Activated CD8-positive, alpha-beta memory T cell treated with anti-CD3 and anti-CD28 coated beads for 4 hours (primary cell): ENCODE measurements at regions not wholly inside any gene's neighbourhood (a gene's known extent, or its start where the extent isn't known, plus 50 kb on each side); places are given as distances from the start of the nearest gene placed in this dataset.
A peak's percentile ranks its signal among the peaks of the same experiment; 100 is the strongest.
"Not testable (repeated sequence)": the region's sequence is repeated elsewhere in the genome, so short reads cannot be mapped to it uniquely, and the experiment has no call there.

Experiments used
- DNase-seq, 2 donors: peaks; one replicate each; pipeline ENCODE4 v3.0.0-alpha.2; 2020; ENCODE audit warnings: low read depth in 2 of 2

DNA sequence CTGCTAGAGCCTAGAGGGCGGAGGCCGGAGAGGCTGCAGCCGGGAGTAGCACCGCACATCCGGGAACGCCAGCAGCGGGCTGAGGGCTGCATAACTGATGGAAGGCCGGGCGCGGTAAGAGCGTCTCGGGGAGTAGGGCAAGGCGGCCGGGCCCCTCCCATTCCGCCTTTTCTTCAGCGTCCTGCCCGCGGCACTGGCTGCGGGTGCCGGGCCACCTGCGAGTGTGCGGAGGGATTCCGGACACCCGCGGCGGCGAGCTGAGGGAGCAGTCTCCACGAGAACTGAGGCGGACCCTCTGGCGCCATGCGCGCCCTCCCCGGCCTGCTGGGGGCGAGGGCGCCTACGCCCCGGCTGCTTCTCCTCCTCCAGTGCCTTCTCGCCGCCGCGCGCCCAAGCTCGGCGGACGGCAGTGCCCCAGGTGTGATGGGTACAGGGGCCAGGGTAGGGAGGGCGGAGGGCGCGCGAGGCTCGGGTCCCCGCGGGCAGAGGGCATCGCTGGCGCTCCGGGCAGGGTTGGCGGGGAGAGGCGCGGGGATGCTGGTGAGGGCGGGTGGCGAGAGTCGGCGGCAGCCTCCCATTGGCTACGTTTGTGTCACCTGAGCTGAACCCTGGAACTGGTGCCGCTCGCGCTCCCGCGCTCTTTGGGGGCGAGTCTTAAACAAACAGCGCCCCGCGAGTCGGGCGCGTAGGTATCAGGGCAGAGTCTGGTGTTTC lies 334.4 kb downstream of the SRGAP2C start:
- peak; percentile 58 to 77 for DNase-seq

- DNase-seq = not testable (repeated sequence)
Measured at GRCh38 chr1:121519756-121520286, 335.0 kb downstream of the SRGAP2C start.

GRCh38 chr1:121522061-121522759 lies 337.4 kb downstream of the SRGAP2C start:
- DNase-seq = no peak

- DNase-seq = not testable (repeated sequence)
Measured at GRCh38 chr1:121523112-121523511, 338.3 kb downstream of the SRGAP2C start.

DNA sequence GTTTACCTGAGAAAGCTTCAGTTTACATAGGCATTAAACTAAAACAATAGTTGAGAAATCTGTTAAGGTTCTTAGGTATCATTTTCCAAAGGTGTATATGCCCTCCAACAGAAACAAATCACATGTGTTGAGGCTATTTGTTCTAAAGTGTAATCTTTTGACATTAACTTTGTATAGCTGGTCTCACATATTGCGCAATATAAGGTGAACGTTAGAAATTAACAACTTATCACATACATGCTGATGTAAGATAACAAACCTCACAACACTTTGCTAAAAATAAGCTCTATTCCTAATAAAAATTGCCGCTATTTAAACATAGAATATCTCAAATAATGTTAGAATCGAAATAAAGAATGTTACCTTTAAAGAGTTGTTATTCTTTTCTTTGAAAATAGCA lies 340.6 kb downstream of the SRGAP2C start:
- DNase-seq = no peak

- not testable (repeated sequence) for DNase-seq
Measured at GRCh38 chr1:121528958-121529357, 344.2 kb downstream of the SRGAP2C start.

DNA sequence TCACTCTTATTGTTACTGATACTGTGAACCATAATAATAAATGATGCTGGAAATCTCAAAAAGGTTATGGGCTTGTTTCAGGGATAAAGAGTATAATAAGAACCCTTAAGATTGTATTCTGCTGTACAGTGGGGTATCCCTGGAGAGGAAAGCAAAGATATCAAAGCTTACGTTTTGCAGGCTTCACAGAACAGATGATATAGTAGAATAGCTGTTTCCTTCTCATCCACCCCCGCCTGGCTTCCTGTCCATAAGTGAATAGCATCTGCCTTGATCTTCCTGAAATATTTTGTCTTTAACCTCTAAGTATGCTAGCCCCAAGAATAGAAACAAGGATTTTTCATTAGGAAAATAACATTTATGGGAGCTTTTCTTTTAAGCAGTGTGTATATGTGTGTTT lies 345.3 kb downstream of the SRGAP2C start:
- not testable (repeated sequence) for DNase-seq

GRCh38 chr1:121531747-121532146 lies 347.0 kb downstream of the SRGAP2C start:
- not testable (repeated sequence) for DNase-seq

DNA sequence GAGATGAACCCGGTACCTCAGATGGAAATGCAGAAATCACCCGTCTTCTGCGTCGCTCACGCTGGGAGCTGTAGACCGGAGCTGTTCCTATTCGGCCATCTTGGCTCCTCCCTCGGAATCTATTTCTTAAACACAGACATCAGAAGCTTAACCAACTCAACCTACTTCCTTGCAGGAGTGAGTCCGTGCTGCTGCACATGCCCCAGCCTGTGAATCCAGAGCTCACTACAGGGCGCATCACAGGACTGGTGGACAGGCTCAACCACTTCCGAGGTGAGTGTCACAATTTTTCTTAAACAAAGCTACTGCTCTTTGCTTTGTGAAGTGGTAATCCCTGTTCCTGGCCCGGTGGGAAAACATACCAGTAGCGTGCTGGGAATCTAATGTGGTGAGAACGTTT lies 353.4 kb downstream of the SRGAP2C start:
- DNase-seq = not testable (repeated sequence)

DNA sequence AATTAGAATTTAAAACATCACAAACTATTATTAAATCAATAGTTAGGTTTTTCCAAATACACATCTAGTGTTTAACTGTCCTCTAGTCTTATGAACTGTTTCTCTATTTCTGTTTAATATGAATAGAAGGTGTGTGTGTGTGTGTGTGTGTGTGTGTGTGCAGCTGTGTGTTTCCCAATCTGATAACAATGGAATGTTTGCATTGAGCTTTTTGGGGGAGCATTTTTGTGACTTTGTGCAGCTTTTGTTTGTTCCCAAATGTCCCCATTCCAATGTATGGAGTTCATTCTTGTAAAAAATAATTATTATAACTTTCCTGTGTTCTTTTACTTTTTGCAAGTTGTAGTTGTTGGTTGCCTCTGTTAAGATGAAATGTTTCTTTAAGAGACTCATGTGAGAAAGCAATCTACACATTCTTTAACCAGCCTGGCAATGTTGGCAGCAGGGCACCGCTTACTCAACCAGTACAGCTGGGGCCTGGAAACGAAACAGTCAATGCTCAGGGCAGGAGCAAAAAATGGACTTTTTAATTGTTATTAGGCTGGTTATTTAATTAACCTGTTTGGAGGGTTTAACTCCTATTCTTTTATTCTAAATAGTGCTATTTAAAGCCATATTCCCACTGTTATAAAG lies 354.3 kb downstream of the SRGAP2C start:
- no peak for DNase-seq

GRCh38 chr1:121543988-121544387 lies 359.2 kb downstream of the SRGAP2C start:
- not testable (repeated sequence) for DNase-seq

DNA sequence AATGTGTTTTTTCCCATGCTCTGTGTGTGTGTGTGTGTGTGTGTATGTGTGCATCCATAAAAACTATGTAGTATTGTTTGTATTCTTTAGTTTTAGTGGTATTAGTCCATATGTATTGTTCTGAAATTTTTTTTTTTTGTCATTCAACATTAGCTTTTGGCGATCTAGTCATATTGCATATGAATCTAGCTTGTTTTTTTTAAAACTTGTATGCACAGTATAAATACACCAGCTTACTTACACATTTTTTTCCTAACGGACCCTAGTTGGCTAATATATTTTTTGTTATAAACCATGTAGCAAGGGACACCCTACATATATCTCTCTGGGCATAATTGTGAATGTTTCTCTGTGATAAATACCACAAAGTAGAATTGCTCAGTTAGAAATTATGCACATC lies 359.7 kb downstream of the SRGAP2C start:
- DNase-seq = no peak

DNA sequence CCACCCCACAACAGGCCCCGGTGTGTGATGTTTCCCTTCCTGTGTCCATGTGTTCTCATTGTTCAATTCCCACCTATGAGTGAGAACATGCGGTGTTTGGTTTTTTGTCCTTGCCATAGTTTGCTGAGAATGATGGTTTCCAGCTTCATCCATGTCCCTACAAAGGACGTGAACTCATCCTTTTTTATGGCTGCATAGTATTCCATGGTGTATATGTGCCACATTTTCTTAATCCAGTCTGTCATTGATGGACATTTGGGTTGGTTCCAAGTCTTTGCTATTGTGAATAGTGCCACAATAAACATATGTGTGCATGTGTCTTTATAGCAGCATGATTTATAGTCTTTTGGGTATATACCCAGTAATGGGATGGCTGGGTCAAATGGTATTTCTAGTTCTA lies 361.1 kb downstream of the SRGAP2C start:
- not testable (repeated sequence) for DNase-seq

DNA sequence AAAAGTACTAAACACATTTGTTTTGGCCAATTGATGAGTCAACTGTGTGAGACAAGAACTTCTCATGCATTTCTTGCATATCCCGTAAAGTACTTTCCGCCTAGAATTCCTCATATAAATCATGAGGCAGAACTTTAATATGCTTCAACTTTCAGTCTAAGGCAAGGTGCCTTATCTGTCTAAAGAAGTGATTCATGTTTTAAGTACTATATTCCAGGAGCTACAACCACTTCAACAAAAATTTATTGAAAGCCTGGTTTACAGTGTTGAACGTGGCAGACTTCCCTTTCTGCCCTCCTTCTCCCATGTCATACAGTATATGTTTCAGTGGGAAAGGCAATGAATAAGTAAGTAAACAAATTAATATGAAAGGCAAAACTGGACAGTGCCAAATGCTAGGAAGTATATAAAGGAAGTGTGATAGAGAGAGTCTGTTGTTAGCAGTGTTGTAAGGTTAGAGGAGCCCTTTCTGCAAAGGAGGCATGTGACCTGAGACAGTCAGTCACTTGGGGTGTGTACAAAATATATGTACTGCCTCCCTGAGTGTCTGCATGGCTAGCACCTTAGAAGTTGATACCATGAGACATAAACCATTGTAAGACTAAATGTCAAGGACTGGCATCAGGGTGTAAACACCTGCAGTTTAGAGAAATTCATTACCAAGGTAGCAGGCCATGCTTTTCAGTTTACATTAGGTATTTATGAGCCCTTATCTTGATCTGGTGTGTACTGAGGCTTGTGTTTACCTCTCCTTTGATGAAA lies 362.2 kb downstream of the SRGAP2C start:
- no peak for DNase-seq

DNA sequence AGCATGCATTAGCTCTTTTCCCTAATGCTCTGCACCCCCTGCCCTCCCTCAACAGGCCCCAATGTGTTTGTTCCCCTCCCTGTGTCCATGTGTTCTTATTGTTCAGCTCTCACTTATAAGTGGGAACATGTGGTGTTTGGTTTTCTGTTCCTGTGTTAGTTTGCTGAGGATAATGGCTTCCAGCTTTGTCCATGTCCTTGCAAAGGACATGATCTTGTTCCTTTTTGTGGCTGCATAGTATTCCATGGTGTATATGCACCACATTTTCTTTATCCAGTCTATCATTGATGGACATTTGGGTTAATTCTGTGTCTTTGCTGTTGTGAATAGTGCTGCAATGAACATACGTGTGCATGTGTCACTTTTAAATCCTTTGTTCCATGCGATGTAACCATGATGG lies 363.0 kb downstream of the SRGAP2C start:
- not testable (repeated sequence) for DNase-seq

DNA sequence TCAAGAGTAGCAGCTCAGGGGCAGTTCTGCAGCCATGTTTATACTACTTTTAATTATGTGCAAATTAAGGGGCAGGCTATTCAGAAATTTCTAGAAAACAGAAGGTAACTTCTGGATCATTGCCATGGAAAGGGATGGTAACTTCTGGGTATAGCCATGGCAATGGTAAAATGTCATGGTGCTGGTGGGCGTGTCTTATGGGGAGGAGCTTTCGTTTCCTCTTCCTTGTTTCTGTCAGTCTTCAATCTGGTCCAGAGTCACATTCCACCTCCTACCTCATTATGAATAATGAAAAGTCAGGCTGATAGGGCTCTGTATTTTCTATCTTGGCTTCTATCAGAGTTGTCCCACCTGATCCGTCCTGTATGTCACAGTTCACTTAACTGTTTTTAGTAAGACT lies 366.0 kb downstream of the SRGAP2C start:
- DNase-seq = not testable (repeated sequence)

DNA sequence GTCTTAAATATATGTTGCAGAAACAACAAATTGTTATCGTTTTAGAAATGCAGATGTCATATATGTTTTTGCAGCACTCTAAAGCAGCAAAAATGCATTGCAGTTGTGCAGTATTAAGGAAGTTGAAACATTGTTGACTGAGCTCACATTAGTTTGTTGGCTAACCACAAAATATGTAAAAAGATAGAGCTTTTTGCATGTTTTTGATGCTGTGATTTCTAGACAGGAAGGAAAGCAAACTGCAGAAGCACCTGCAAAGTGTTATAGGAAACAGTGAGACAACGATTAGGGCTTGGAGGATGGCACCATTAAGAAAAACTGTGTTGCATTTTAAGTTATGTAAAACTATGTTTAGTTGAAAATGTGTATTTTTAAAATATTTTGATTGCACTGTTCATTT lies 366.7 kb downstream of the SRGAP2C start:
- DNase-seq = not testable (repeated sequence)

- DNase-seq = not testable (repeated sequence)
Measured at GRCh38 chr1:121556560-121556959, 371.8 kb downstream of the SRGAP2C start.

DNA sequence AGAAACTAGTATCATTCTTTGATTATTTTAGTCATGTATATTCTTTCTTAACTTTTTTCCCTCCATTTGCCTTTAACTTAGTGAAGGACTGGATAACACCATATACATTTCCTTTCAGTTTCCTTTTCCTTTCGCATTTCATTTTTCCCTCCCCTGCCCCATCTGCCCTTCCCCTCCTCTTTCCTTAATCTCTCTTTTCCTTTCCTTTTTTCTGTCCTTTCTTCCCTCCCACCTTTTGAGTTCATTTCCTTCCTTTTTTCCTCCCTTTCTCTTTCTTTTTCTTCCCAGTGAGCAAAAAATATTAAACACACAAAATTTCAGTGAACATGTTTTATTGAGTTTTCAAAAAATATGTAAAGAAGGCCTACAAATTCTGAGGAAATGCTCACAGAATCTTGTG lies 373.3 kb downstream of the SRGAP2C start:
- DNase-seq = not testable (repeated sequence)

DNA sequence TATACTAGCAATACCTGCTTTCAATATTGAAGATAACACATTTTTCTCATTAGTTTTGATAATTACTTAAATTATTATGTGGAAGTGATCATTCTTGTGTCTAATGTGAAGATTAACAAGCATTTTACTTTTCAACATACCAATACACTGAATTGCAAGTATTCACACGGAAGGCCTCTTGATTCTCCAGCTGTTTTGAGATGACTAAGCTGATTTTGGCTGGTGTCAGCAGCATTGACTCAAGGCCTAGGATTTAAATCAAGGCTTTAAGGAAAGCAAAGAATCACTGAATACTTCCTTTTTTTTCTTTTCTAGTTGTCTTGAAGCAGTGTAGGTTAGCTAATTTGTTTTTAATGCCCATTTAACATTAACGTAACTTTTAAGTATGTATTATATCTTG lies 373.7 kb downstream of the SRGAP2C start:
- DNase-seq = no peak

DNA sequence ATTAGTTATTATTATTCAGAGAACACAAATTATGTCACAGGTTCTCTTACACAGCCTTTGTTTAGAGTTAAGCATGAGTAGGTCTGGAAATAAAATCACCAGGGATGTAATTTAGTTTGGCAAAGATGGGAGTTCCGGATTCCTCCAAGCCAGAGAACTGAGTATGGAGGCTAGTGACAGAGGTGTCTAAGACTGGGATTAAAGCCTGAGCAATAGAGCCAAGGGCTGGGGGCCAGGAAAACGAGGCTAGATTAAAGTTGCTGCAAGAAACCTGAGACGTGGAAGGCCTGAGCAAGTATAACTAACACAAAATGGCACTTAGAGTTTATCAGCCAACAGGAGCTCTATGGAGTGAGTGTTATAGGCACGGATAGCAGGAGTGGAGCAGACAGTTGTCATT lies 381.6 kb downstream of the SRGAP2C start:
- no peak for DNase-seq

DNA sequence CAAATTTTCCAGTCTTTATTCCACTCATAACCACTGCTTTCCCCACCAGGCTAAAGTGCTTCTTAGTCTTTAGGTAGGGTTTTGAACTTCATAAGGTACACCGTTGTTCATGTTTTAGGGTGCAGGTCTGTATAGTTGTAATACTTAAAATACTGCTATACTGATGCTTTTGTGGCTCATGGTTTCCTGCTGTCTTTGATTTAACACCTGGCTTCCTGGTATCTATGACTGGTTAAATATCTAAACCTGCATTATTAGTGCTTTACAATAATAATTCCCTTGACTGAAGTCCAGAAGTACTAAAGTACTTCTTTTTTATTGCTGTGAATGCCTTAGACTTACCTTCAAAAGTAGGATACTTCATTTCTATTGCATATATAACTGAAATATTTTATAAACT lies 384.7 kb downstream of the SRGAP2C start:
- DNase-seq = no peak
